KMS-11 (cell line): ENCODE measurements at regions not wholly inside any gene's neighbourhood (a gene's known extent, or its start where the extent isn't known, plus 50 kb on each side); places are given as distances from the start of the nearest gene placed in this dataset.
A peak's percentile ranks its signal among the peaks of the same experiment; 100 is the strongest.

Experiments
- H2AFZ ChIP-seq: fragments of 200-600 bp; sonication (generic); 2 replicates; pipeline ENCODE4 v1.6.1; 2016; ENCODE audit warnings: antibody characterized with exemption, mixed run types, low read depth
- H3K27ac ChIP-seq: fragments of 200-600 bp; sonication (generic); 2 replicates; pipeline ENCODE4 v1.6.1; 2016; ENCODE audit warnings: mild to moderate bottlenecking, mixed run types
- H3K27me3 ChIP-seq: fragments of 200-600 bp; sonication (generic); 2 replicates; pipeline ENCODE4 v1.6.1; 2017; ENCODE audit warnings: mild to moderate bottlenecking, low read depth, mixed run types, moderate library complexity; ENCODE audit not compliant: insufficient read depth
- H3K36me3 ChIP-seq: fragments of 200-600 bp; sonication (generic); 2 replicates; pipeline ENCODE4 v1.6.1; 2017; ENCODE audit warnings: mild to moderate bottlenecking, mixed run types; ENCODE audit not compliant: insufficient read depth
- H3K4me1 ChIP-seq: fragments of 200-600 bp; sonication (generic); 2 replicates; pipeline ENCODE4 v1.6.1; 2016; ENCODE audit warnings: mild to moderate bottlenecking, low read depth, mixed run types; ENCODE audit not compliant: poor library complexity, severe bottlenecking
- H3K4me2 ChIP-seq: fragments of 200-600 bp; sonication (generic); 2 replicates; pipeline ENCODE4 v1.7.0; 2016; ENCODE audit warnings: mild to moderate bottlenecking, mixed run types
- H3K4me3 ChIP-seq: fragments of 200-600 bp; sonication (generic); IDR thresholded peaks from 2 replicates; pipeline ENCODE4 v1.6.1; 2017; ENCODE audit warnings: low read depth, low read length, mixed read lengths; ENCODE audit not compliant: insufficient read depth
- H3K79me2 ChIP-seq: fragments of 200-600 bp; sonication (generic); 2 replicates; pipeline ENCODE4 v1.6.1; 2016; ENCODE audit warnings: low read depth, mixed run types; ENCODE audit not compliant: insufficient read depth
- H3K9ac ChIP-seq: fragments of 200-600 bp; sonication (generic); 2 replicates; pipeline ENCODE4 v1.6.1; 2016; ENCODE audit warnings: mild to moderate bottlenecking, mixed run types
- H4K20me1 ChIP-seq: fragments of 200-600 bp; sonication (generic); 2 replicates; pipeline ENCODE4 v1.6.1; 2016; ENCODE audit warnings: mild to moderate bottlenecking, mixed run types; ENCODE audit not compliant: insufficient read depth
- CTCF ChIP-seq: fragments of 200-600 bp; sonication (generic); conservative IDR thresholded peaks from 2 replicates; pipeline ENCODE4 v1.6.1; 2017; ENCODE audit warnings: low read depth, mild to moderate bottlenecking, antibody characterized with exemption, low read length, moderate library complexity, mixed read lengths

DNA sequence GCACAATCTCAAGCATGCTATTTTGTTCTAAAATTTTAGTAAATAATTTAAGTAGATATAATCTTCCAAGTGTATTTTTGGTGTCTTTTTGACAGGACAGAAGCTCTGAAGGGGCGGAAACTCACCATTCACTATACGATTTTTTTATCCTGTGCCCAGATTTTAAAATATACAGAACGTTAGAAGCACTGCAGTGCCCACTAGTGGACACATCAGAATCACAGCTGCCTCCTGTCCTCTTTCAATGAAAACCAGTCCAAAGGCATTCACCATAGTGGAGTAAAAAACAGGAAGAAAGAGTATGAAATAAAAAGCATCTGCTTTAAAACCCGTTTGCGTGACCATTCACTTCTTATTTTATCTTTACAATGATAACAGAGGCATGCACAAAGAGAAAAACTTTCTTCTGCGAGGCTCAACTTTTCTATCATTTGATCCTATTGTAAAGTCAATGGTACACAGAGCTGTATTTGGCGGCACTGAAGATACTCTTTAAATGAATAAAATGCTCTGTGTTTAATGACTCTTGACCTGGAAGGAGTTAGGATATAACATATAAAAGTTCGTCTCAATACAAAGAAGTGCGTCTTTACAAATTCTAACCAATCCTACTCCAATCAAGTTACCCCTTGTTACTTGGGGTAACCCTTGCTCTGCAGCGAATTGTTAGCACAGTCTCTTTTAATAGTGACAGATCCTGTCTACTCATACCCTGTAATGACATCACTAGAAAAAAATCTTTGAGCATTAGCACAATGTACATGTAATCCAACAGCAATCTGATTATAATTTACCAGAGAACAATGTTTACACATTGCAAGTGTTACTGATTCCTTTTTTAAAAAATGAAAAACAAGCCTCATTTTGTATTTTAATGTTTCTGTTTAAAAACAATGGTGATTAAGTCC, 339.8 kb upstream of the PSMD7 start:
- no peaks in the 10 kb centered on the region for H4K20me1 ChIP-seq
- no peaks in the 10 kb centered on the region for H3K36me3 ChIP-seq
- no peak overlapping the region for H3K9ac ChIP-seq
- TF ChIP-seq CTCF = peak; percentile 72
- H3K27ac ChIP-seq = no peak overlapping the region
- no peak overlapping the region for H3K4me2 ChIP-seq
- no peaks in the 10 kb centered on the region for H3K27me3 ChIP-seq
- H2AFZ ChIP-seq = no peak overlapping the region
- no peaks in the 10 kb centered on the region for H3K79me2 ChIP-seq
- no peak overlapping the region for H3K4me3 ChIP-seq
- H3K4me1 ChIP-seq = no peaks in the 10 kb centered on the region

GRCh38 chr16:73955702-73956101, 340.9 kb upstream of the PSMD7 start:
- Histone ChIP-seq H3K27ac (no peak overlapping the region), H3K27me3 (no peaks in the 10 kb centered on the region), H4K20me1 (no peaks in the 10 kb centered on the region), H3K4me3 (no peak overlapping the region), H3K4me1 (no peaks in the 10 kb centered on the region), H3K79me2 (no peaks in the 10 kb centered on the region), H3K9ac (no peak overlapping the region), H3K4me2 (no peak overlapping the region), H3K36me3 (no peaks in the 10 kb centered on the region), H2AFZ (no peak overlapping the region)
- no peak for TF ChIP-seq CTCF

DNA sequence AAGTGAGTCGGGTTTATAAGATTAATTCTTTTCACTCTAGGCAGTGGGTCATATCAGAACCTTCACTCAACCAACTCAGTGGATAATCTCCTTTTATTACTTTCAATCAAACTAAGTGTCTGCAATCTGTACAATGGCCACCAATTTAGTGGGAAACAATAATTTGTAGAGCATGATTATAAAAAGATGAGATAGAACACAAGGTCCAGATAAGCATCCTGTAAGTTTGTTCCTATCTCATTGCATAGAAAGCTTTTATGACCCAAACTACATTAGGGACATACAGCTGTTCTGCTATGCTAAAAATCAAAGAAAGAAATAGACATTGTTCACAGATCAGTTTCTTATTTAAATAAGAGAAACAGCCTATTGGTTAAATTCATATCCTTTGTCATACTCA, 341.4 kb upstream of the PSMD7 start:
- Histone ChIP-seq H3K4me1 (no peaks in the 10 kb centered on the region), H3K4me3 (no peak overlapping the region), H3K27ac (no peak overlapping the region), H3K4me2 (no peak overlapping the region), H3K36me3 (no peaks in the 10 kb centered on the region), H4K20me1 (no peaks in the 10 kb centered on the region), H3K79me2 (no peaks in the 10 kb centered on the region), H3K9ac (no peak overlapping the region), H2AFZ (no peak overlapping the region), H3K27me3 (no peaks in the 10 kb centered on the region)
- TF ChIP-seq CTCF = no peak

GRCh38 chr16:73951481-73951880, 345.1 kb upstream of the PSMD7 start:
- no peaks in the 10 kb centered on the region for H3K36me3 ChIP-seq
- no peak for TF ChIP-seq CTCF

More at GRCh38 chr16:73951481-73951880, 345.1 kb upstream of the PSMD7 start:
- Histone ChIP-seq H3K4me2 (no peak overlapping the region), H4K20me1 (no peaks in the 10 kb centered on the region), H2AFZ (no peak overlapping the region), H3K9ac (no peak overlapping the region), H3K4me3 (no peak overlapping the region), H3K79me2 (no peaks in the 10 kb centered on the region), H3K27me3 (no peaks in the 10 kb centered on the region), H3K27ac (no peak overlapping the region), H3K4me1 (no peaks in the 10 kb centered on the region)
